ENCODE measurements at regions not wholly inside any gene's neighbourhood (a gene's known extent, or its start where the extent isn't known, plus 50 kb on each side); places are given as distances from the start of the nearest gene placed in this dataset.

- no peaks in the 10 kb centered on the region for H3K4me1 ChIP-seq (ENCODE audit: low read depth, poor library complexity, severe bottlenecking)
- no peak overlapping the region for H3K27ac ChIP-seq
- H3K27me3 ChIP-seq (ENCODE audit: insufficient read depth, low read depth) = no peaks in the 10 kb centered on the region
- no peak overlapping the region for H3K4me2 ChIP-seq
- no peaks in the 10 kb centered on the region for H3K79me2 ChIP-seq (ENCODE audit: insufficient read depth, low read depth)
- TF ChIP-seq CTCF (conservative IDR thresholded peaks at IDR 0.05; ENCODE audit: low read depth, low read length) = no peak
- H4K20me1 ChIP-seq (ENCODE audit: insufficient read depth) = no peaks in the 10 kb centered on the region
- no peak overlapping the region for H3K4me3 ChIP-seq (IDR thresholded peaks at IDR 0.05; ENCODE audit: insufficient read depth, low read depth, low read length)
- H3K36me3 ChIP-seq (ENCODE audit: insufficient read depth) = no peaks in the 10 kb centered on the region
- no peak overlapping the region for H2AFZ ChIP-seq (ENCODE audit: low read depth)
- H3K9ac ChIP-seq = no peak overlapping the region
These were observed 181.6 kb downstream of the UTRN start for GRCh38 chr6:144466716-144467115.

GRCh38 chr6:144467172-144467762, 182.1 kb downstream of the UTRN start:
- H3K4me1 ChIP-seq (ENCODE audit: low read depth, poor library complexity, severe bottlenecking) = no peaks in the 10 kb centered on the region
- H3K27me3 ChIP-seq (ENCODE audit: insufficient read depth, low read depth) = no peaks in the 10 kb centered on the region
- H3K9ac ChIP-seq = no peak overlapping the region
- no peak overlapping the region for H3K4me2 ChIP-seq
- no peaks in the 10 kb centered on the region for H4K20me1 ChIP-seq (ENCODE audit: insufficient read depth)
- H3K27ac ChIP-seq = no peak overlapping the region
- TF ChIP-seq CTCF (conservative IDR thresholded peaks at IDR 0.05; ENCODE audit: low read depth, low read length) = no peak
- no peaks in the 10 kb centered on the region for H3K79me2 ChIP-seq (ENCODE audit: insufficient read depth, low read depth)
- H3K4me3 ChIP-seq (IDR thresholded peaks at IDR 0.05; ENCODE audit: insufficient read depth, low read depth, low read length) = no peak overlapping the region
- H2AFZ ChIP-seq (ENCODE audit: low read depth) = no peak overlapping the region
- H3K36me3 ChIP-seq (ENCODE audit: insufficient read depth) = no peaks in the 10 kb centered on the region

- Histone ChIP-seq H3K27ac (no peak overlapping the region), H3K36me3 (ENCODE audit: insufficient read depth) (no peaks in the 10 kb centered on the region)
These were observed 182.8 kb downstream of the UTRN start for GRCh38 chr6:144467921-144468320.

GRCh38 chr6:144468709-144469108, 183.6 kb downstream of the UTRN start:
- no peak overlapping the region for H3K4me3 ChIP-seq (IDR thresholded peaks at IDR 0.05; ENCODE audit: insufficient read depth, low read depth, low read length)
- H3K4me1 ChIP-seq (ENCODE audit: low read depth, poor library complexity, severe bottlenecking) = no peaks in the 10 kb centered on the region
- H3K4me2 ChIP-seq = no peak overlapping the region
- H2AFZ ChIP-seq (ENCODE audit: low read depth) = no peak overlapping the region
- H3K36me3 ChIP-seq (ENCODE audit: insufficient read depth) = no peaks in the 10 kb centered on the region
- H3K79me2 ChIP-seq (ENCODE audit: insufficient read depth, low read depth) = no peaks in the 10 kb centered on the region
- no peaks in the 10 kb centered on the region for H4K20me1 ChIP-seq (ENCODE audit: insufficient read depth)
- H3K27me3 ChIP-seq (ENCODE audit: insufficient read depth, low read depth) = no peaks in the 10 kb centered on the region
- no peak overlapping the region for H3K27ac ChIP-seq
- TF ChIP-seq CTCF (conservative IDR thresholded peaks at IDR 0.05; ENCODE audit: low read depth, low read length) = no peak
- no peak overlapping the region for H3K9ac ChIP-seq

More at GRCh38 chr6:144467921-144468320, 182.8 kb downstream of the UTRN start:
- no peaks in the 10 kb centered on the region for H4K20me1 ChIP-seq (ENCODE audit: insufficient read depth)
- H3K79me2 ChIP-seq (ENCODE audit: insufficient read depth, low read depth) = no peaks in the 10 kb centered on the region
- no peaks in the 10 kb centered on the region for H3K4me1 ChIP-seq (ENCODE audit: low read depth, poor library complexity, severe bottlenecking)
- H3K9ac ChIP-seq = no peak overlapping the region
- H2AFZ ChIP-seq (ENCODE audit: low read depth) = no peak overlapping the region
- no peak overlapping the region for H3K4me2 ChIP-seq
- H3K27me3 ChIP-seq (ENCODE audit: insufficient read depth, low read depth) = no peaks in the 10 kb centered on the region
- H3K4me3 ChIP-seq (IDR thresholded peaks at IDR 0.05; ENCODE audit: insufficient read depth, low read depth, low read length) = no peak overlapping the region
- TF ChIP-seq CTCF (conservative IDR thresholded peaks at IDR 0.05; ENCODE audit: low read depth, low read length) = no peak

All from KMS-11 (cell line).